ENCODE measurements at regions not wholly inside any gene's neighbourhood (a gene's known extent, or its start where the extent isn't known, plus 50 kb on each side); places are given as distances from the start of the nearest gene placed in this dataset.

GRCh38 chr2:188853307-188853706 lies 120.9 kb upstream of the COL3A1 start:
- no peaks in the 10 kb centered on the region for H3K27me3 ChIP-seq (ENCODE audit: control insufficient read depth in 1 of 2, insufficient read depth in 2 of 2, low read length in 2 of 2)
- H3K9ac ChIP-seq (ENCODE audit: low read length), result no peak overlapping the region
- H3K9me3 ChIP-seq (ENCODE audit: low read length), result no peaks in the 10 kb centered on the region
- no peak overlapping the region for H3K4me3 ChIP-seq (ENCODE audit: low read depth in 1 of 2, low read length in 2 of 2)
- H3K36me3 ChIP-seq (ENCODE audit: insufficient read depth, low read length), result no peaks in the 10 kb centered on the region
- no peak overlapping the region for H3K27ac ChIP-seq (ENCODE audit: low read depth, low read length)
- H3K4me1 ChIP-seq (ENCODE audit: insufficient read depth, low read length), result peaks cover 4% of the 10 kb centered on the region

GRCh38 chr2:188865681-188866080 lies 108.5 kb upstream of the COL3A1 start:
- Histone ChIP-seq H3K9me3 (ENCODE audit: low read length) (no peaks in the 10 kb centered on the region), H3K9ac (ENCODE audit: low read length) (no peak overlapping the region), H3K4me3 (ENCODE audit: low read depth in 1 of 2, low read length in 2 of 2) (no peak overlapping the region), H3K4me1 (ENCODE audit: insufficient read depth, low read length) (no peaks in the 10 kb centered on the region), H3K36me3 (ENCODE audit: insufficient read depth, low read length) (no peaks in the 10 kb centered on the region), H3K27me3 (ENCODE audit: control insufficient read depth in 1 of 2, insufficient read depth in 2 of 2, low read length in 2 of 2) (no peaks in the 10 kb centered on the region), H3K27ac (ENCODE audit: low read depth, low read length) (no peak overlapping the region)

- Histone ChIP-seq H3K9me3 (ENCODE audit: low read length) (no peaks in the 10 kb centered on the region), H3K4me1 (ENCODE audit: insufficient read depth, low read length) (no peaks in the 10 kb centered on the region), H3K9ac (ENCODE audit: low read length) (no peak overlapping the region), H3K36me3 (ENCODE audit: insufficient read depth, low read length) (no peaks in the 10 kb centered on the region), H3K27me3 (ENCODE audit: control insufficient read depth in 1 of 2, insufficient read depth in 2 of 2, low read length in 2 of 2) (no peaks in the 10 kb centered on the region), H3K4me3 (ENCODE audit: low read depth in 1 of 2, low read length in 2 of 2) (no peak overlapping the region), H3K27ac (ENCODE audit: low read depth, low read length) (no peak overlapping the region)
Measured at GRCh38 chr2:188869550-188869949, 104.6 kb upstream of the COL3A1 start.

GRCh38 chr2:188870289-188870688 lies 103.9 kb upstream of the COL3A1 start:
- Histone ChIP-seq H3K36me3 (ENCODE audit: insufficient read depth, low read length) (no peaks in the 10 kb centered on the region), H3K9me3 (ENCODE audit: low read length) (no peaks in the 10 kb centered on the region), H3K4me1 (ENCODE audit: insufficient read depth, low read length) (no peaks in the 10 kb centered on the region), H3K4me3 (ENCODE audit: low read depth in 1 of 2, low read length in 2 of 2) (no peak overlapping the region), H3K27ac (ENCODE audit: low read depth, low read length) (no peak overlapping the region), H3K27me3 (ENCODE audit: control insufficient read depth in 1 of 2, insufficient read depth in 2 of 2, low read length in 2 of 2) (no peaks in the 10 kb centered on the region), H3K9ac (ENCODE audit: low read length) (no peak overlapping the region)

- H3K9ac ChIP-seq (ENCODE audit: low read length), result no peak overlapping the region
- no peaks in the 10 kb centered on the region for H3K27me3 ChIP-seq (ENCODE audit: control insufficient read depth in 1 of 2, insufficient read depth in 2 of 2, low read length in 2 of 2)
- H3K4me1 ChIP-seq (ENCODE audit: insufficient read depth, low read length), result no peaks in the 10 kb centered on the region
- H3K4me3 ChIP-seq (ENCODE audit: low read depth in 1 of 2, low read length in 2 of 2), result no peak overlapping the region
- H3K9me3 ChIP-seq (ENCODE audit: low read length), result no peaks in the 10 kb centered on the region
- no peaks in the 10 kb centered on the region for H3K36me3 ChIP-seq (ENCODE audit: insufficient read depth, low read length)
- H3K27ac ChIP-seq (ENCODE audit: low read depth, low read length), result no peak overlapping the region
Measured at GRCh38 chr2:188875104-188875503, 99.1 kb upstream of the COL3A1 start.

- no peak overlapping the region for H3K4me3 ChIP-seq (ENCODE audit: low read depth in 1 of 2, low read length in 2 of 2)
- H3K9me3 ChIP-seq (ENCODE audit: low read length), result no peaks in the 10 kb centered on the region
- H3K27me3 ChIP-seq (ENCODE audit: control insufficient read depth in 1 of 2, insufficient read depth in 2 of 2, low read length in 2 of 2), result no peaks in the 10 kb centered on the region
- no peak overlapping the region for H3K27ac ChIP-seq (ENCODE audit: low read depth, low read length)
- H3K9ac ChIP-seq (ENCODE audit: low read length), result no peak overlapping the region
- no peaks in the 10 kb centered on the region for H3K36me3 ChIP-seq (ENCODE audit: insufficient read depth, low read length)
- no peaks in the 10 kb centered on the region for H3K4me1 ChIP-seq (ENCODE audit: insufficient read depth, low read length)
Measured at GRCh38 chr2:188878716-188879115, 95.5 kb upstream of the COL3A1 start.

- H3K4me1 ChIP-seq (ENCODE audit: insufficient read depth, low read length), result no peaks in the 10 kb centered on the region
- no peaks in the 10 kb centered on the region for H3K27me3 ChIP-seq (ENCODE audit: control insufficient read depth in 1 of 2, insufficient read depth in 2 of 2, low read length in 2 of 2)
- no peaks in the 10 kb centered on the region for H3K9me3 ChIP-seq (ENCODE audit: low read length)
- no peaks in the 10 kb centered on the region for H3K36me3 ChIP-seq (ENCODE audit: insufficient read depth, low read length)
- no peak overlapping the region for H3K27ac ChIP-seq (ENCODE audit: low read depth, low read length)
- no peak overlapping the region for H3K4me3 ChIP-seq (ENCODE audit: low read depth in 1 of 2, low read length in 2 of 2)
- H3K9ac ChIP-seq (ENCODE audit: low read length), result no peak overlapping the region
Measured at GRCh38 chr2:188880740-188881139, 93.4 kb upstream of the COL3A1 start.

- Histone ChIP-seq H3K9ac (ENCODE audit: low read length) (no peak overlapping the region), H3K27me3 (ENCODE audit: control insufficient read depth in 1 of 2, insufficient read depth in 2 of 2, low read length in 2 of 2) (no peaks in the 10 kb centered on the region), H3K36me3 (ENCODE audit: insufficient read depth, low read length) (no peaks in the 10 kb centered on the region), H3K4me3 (ENCODE audit: low read depth in 1 of 2, low read length in 2 of 2) (no peak overlapping the region), H3K4me1 (ENCODE audit: insufficient read depth, low read length) (no peaks in the 10 kb centered on the region), H3K9me3 (ENCODE audit: low read length) (no peaks in the 10 kb centered on the region), H3K27ac (ENCODE audit: low read depth, low read length) (no peak overlapping the region)
Measured at GRCh38 chr2:188881434-188881833, 92.7 kb upstream of the COL3A1 start.

- no peaks in the 10 kb centered on the region for H3K36me3 ChIP-seq (ENCODE audit: insufficient read depth, low read length)
- H3K4me3 ChIP-seq (ENCODE audit: low read depth in 1 of 2, low read length in 2 of 2), result no peak overlapping the region
- no peak overlapping the region for H3K27ac ChIP-seq (ENCODE audit: low read depth, low read length)
- H3K9me3 ChIP-seq (ENCODE audit: low read length), result peaks cover 5% of the 10 kb centered on the region
- no peak overlapping the region for H3K9ac ChIP-seq (ENCODE audit: low read length)
- H3K4me1 ChIP-seq (ENCODE audit: insufficient read depth, low read length), result no peaks in the 10 kb centered on the region
- H3K27me3 ChIP-seq (ENCODE audit: control insufficient read depth in 1 of 2, insufficient read depth in 2 of 2, low read length in 2 of 2), result no peaks in the 10 kb centered on the region
Measured at GRCh38 chr2:188884046-188884445, 90.1 kb upstream of the COL3A1 start.

GRCh38 chr2:188884517-188884916 lies 89.7 kb upstream of the COL3A1 start:
- Histone ChIP-seq H3K27me3 (ENCODE audit: control insufficient read depth in 1 of 2, insufficient read depth in 2 of 2, low read length in 2 of 2) (no peaks in the 10 kb centered on the region), H3K27ac (ENCODE audit: low read depth, low read length) (no peak overlapping the region), H3K9ac (ENCODE audit: low read length) (no peak overlapping the region), H3K4me1 (ENCODE audit: insufficient read depth, low read length) (no peaks in the 10 kb centered on the region), H3K9me3 (ENCODE audit: low read length) (peaks cover 7% of the 10 kb centered on the region), H3K4me3 (ENCODE audit: low read depth in 1 of 2, low read length in 2 of 2) (no peak overlapping the region), H3K36me3 (ENCODE audit: insufficient read depth, low read length) (no peaks in the 10 kb centered on the region)

- Histone ChIP-seq H3K4me1 (ENCODE audit: insufficient read depth, low read length) (peaks cover 21% of the 10 kb centered on the region), H3K36me3 (ENCODE audit: insufficient read depth, low read length) (no peaks in the 10 kb centered on the region), H3K27me3 (ENCODE audit: control insufficient read depth in 1 of 2, insufficient read depth in 2 of 2, low read length in 2 of 2) (no peaks in the 10 kb centered on the region), H3K4me3 (ENCODE audit: low read depth in 1 of 2, low read length in 2 of 2) (no peak overlapping the region), H3K9ac (ENCODE audit: low read length) (no peak overlapping the region), H3K27ac (ENCODE audit: low read depth, low read length) (no peak overlapping the region), H3K9me3 (ENCODE audit: low read length) (peaks cover 7% of the 10 kb centered on the region)
Measured at GRCh38 chr2:188889187-188889586, 85.0 kb upstream of the COL3A1 start.

- no peaks in the 10 kb centered on the region for H3K36me3 ChIP-seq (ENCODE audit: insufficient read depth, low read length)
- H3K27ac ChIP-seq (ENCODE audit: low read depth, low read length), result no peak overlapping the region
- H3K9me3 ChIP-seq (ENCODE audit: low read length), result peaks cover 7% of the 10 kb centered on the region
- no peaks in the 10 kb centered on the region for H3K27me3 ChIP-seq (ENCODE audit: control insufficient read depth in 1 of 2, insufficient read depth in 2 of 2, low read length in 2 of 2)
- H3K9ac ChIP-seq (ENCODE audit: low read length), result no peak overlapping the region
- H3K4me3 ChIP-seq (ENCODE audit: low read depth in 1 of 2, low read length in 2 of 2), result no peak overlapping the region
- peaks cover 21% of the 10 kb centered on the region for H3K4me1 ChIP-seq (ENCODE audit: insufficient read depth, low read length)
Measured at GRCh38 chr2:188890755-188891154, 83.4 kb upstream of the COL3A1 start.
